HEK293 (cell line): ENCODE measurements at regions not wholly inside any gene's neighbourhood (a gene's known extent, or its start where the extent isn't known, plus 50 kb on each side); places are given as distances from the start of the nearest gene placed in this dataset.
"Not testable (repeated sequence)": the region's sequence is repeated elsewhere in the genome, so short reads cannot be mapped to it uniquely, and the experiment has no call there.

Experiments
- CTCF ChIA-PET: fragments of 350-600 bp; formaldehyde crosslinking; extraction: SDS; loops from one replicate; lab custom pipeline; 2021; ENCODE audit warnings: antibody characterized with exemption; lab: Yijun Ruan, JAX
- POLR2A ChIA-PET: fragments of 300-600 bp; formaldehyde crosslinking; extraction: SDS; loops from one replicate; lab custom pipeline; 2020; ENCODE audit warnings: antibody characterized with exemption, inconsistent platforms; lab: Yijun Ruan, JAX
- H3K27ac ChIP-seq: fragments of 200-500 bp; sonication (Bioruptor generic); 2 replicates; pipeline ENCODE4 v1.5.1; 2014; ENCODE audit warnings: low read depth, low read length, control low read depth, inconsistent platforms; ENCODE audit errors: extremely low read depth
- H3K36me3 ChIP-seq, 2 experiments: fragments of 200-500 bp in 1 of 2; sonication (Bioruptor generic) in 1 of 2; 1 replicate in 1 of 2; 2 replicates in 1 of 2; pipeline ENCODE4 v1.5.1; 2014 to 2017; ENCODE audit warnings: inconsistent platforms in 2 of 2, low read length in 2 of 2; ENCODE audit not compliant: control insufficient read depth in 2 of 2, insufficient read depth in 1 of 2
- H3K4me1 ChIP-seq: fragments of 200-500 bp; sonication (Bioruptor generic); 2 replicates; pipeline ENCODE4 v1.5.1; 2014; ENCODE audit warnings: mild to moderate bottlenecking, low read length, inconsistent platforms; ENCODE audit not compliant: control insufficient read depth, insufficient read depth
- H3K4me3 ChIP-seq: 2 replicates; pipeline ENCODE4 v1.5.1; 2011; ENCODE audit warnings: low read depth, mild to moderate bottlenecking, control low read depth, low read length, moderate library complexity
- H3K9me3 ChIP-seq: fragments of 200-500 bp; sonication (Bioruptor generic); 2 replicates; pipeline ENCODE4 v1.5.1; 2014; ENCODE audit warnings: low read depth, low read length, inconsistent platforms; ENCODE audit not compliant: control insufficient read depth, insufficient read depth
- BCL11B ChIP-seq: fragments of 450-650 bp; formaldehyde crosslinking; IDR thresholded peaks from 2 replicates; pipeline ENCODE4 v1.5.1; 2016; ENCODE audit warnings: low read depth, missing biosample characterization, missing genetic modification characterization
- GLI4 ChIP-seq: fragments of 450-650 bp; formaldehyde crosslinking; IDR thresholded peaks from 2 replicates; pipeline ENCODE4 v1.5.1; 2016; ENCODE audit warnings: missing biosample characterization, missing genetic modification characterization
- OVOL3 ChIP-seq: fragments of 450-650 bp; formaldehyde crosslinking; IDR thresholded peaks from 2 replicates; pipeline ENCODE4 v1.5.1; 2016; ENCODE audit warnings: missing biosample characterization, missing genetic modification characterization
- PATZ1 ChIP-seq: fragments of 450-650 bp; formaldehyde crosslinking; IDR thresholded peaks from 2 replicates; pipeline ENCODE4 v1.5.1; 2016; ENCODE audit warnings: missing biosample characterization, missing genetic modification characterization
- REST ChIP-seq: fragments of 450-650 bp; formaldehyde crosslinking; IDR thresholded peaks from 2 replicates; pipeline ENCODE4 v1.5.1; 2016; ENCODE audit warnings: missing biosample characterization, missing genetic modification characterization
- SCRT2 ChIP-seq: fragments of 450-650 bp; formaldehyde crosslinking; IDR thresholded peaks from 2 replicates; pipeline ENCODE4 v1.5.1; 2016; ENCODE audit warnings: missing biosample characterization, missing genetic modification characterization
- TRIM28 ChIP-seq: IDR thresholded peaks from 2 replicates; pipeline ENCODE4 v1.6.1; 2011; ENCODE audit warnings: low read length, control low read depth, borderline replicate concordance
- ZBTB21 ChIP-seq: fragments of 450-650 bp; formaldehyde crosslinking; IDR thresholded peaks from 2 replicates; pipeline ENCODE4 v1.5.1; 2017; ENCODE audit warnings: missing biosample characterization, missing genetic modification characterization
- ZNF138 ChIP-seq: fragments of 450-650 bp; formaldehyde crosslinking; IDR thresholded peaks from 2 replicates; pipeline ENCODE4 v1.5.1; 2016; ENCODE audit warnings: missing biosample characterization, missing genetic modification characterization, borderline replicate concordance
- ZNF184 ChIP-seq: fragments of 450-650 bp; IDR thresholded peaks from 2 replicates; pipeline ENCODE4 v1.5.1; 2018; ENCODE audit warnings: missing biosample characterization, mild to moderate bottlenecking, missing genetic modification characterization
- ZNF24 ChIP-seq: fragments of 450-650 bp; formaldehyde crosslinking; IDR thresholded peaks from 2 replicates; pipeline ENCODE4 v1.5.1; 2016; ENCODE audit warnings: missing biosample characterization, missing genetic modification characterization
- ZNF266 ChIP-seq: fragments of 450-650 bp; formaldehyde crosslinking; IDR thresholded peaks from 2 replicates; pipeline ENCODE4 v1.5.1; 2016; ENCODE audit warnings: missing biosample characterization, missing genetic modification characterization, low read depth
- ZNF350 ChIP-seq: fragments of 450-650 bp; formaldehyde crosslinking; IDR thresholded peaks from 2 replicates; pipeline ENCODE4 v1.5.0; 2017; ENCODE audit warnings: missing biosample characterization, mild to moderate bottlenecking, missing genetic modification characterization
- ZNF366 ChIP-seq: fragments of 450-650 bp; formaldehyde crosslinking; conservative IDR thresholded peaks from 2 replicates; pipeline ENCODE4 v1.5.1; 2016; ENCODE audit warnings: missing biosample characterization, missing genetic modification characterization
- ZNF48 ChIP-seq: fragments of 450-650 bp; formaldehyde crosslinking; IDR thresholded peaks from 2 replicates; pipeline ENCODE4 v1.5.1; 2016; ENCODE audit warnings: missing biosample characterization, missing genetic modification characterization
- ZNF692 ChIP-seq: fragments of 450-650 bp; formaldehyde crosslinking; IDR thresholded peaks from 2 replicates; pipeline ENCODE4 v1.5.1; 2016; ENCODE audit warnings: missing biosample characterization, missing genetic modification characterization

GRCh38 chr5:99543841-99544240, 615.0 kb upstream of the CHD1 start:
- ChIA-PET CTCF (no interaction called here), POLR2A (no interaction called here)
- H3K4me1 ChIP-seq = no peaks in the 10 kb centered on the region
- no peaks in the 10 kb centered on the region for H3K36me3 ChIP-seq
- H3K9me3 ChIP-seq = no peaks in the 10 kb centered on the region
- TF ChIP-seq ZNF24 (tag by site-specific recombination) (no peak), GLI4 (tag by site-specific recombination) (no peak), ZNF692 (tag by site-specific recombination) (no peak), ZNF366 (tag by site-specific recombination) (no peak), ZBTB21 (tag by site-specific recombination) (no peak), ZNF184 (tag by site-specific recombination) (no peak), ZNF266 (tag by site-specific recombination) (no peak), TRIM28 (no peak), REST (tag by site-specific recombination) (no peak), PATZ1 (no peak), OVOL3 (tag by site-specific recombination) (no peak), ZNF350 (tag by site-specific recombination) (no peak), ZNF48 (tag by site-specific recombination) (no peak), ZNF138 (tag by site-specific recombination) (no peak), BCL11B (tag by site-specific recombination) (no peak)
- H3K27ac ChIP-seq = no peak overlapping the region
- H3K4me3 ChIP-seq = no peak overlapping the region

- H3K4me3 ChIP-seq, CTCF ChIA-PET, H3K9me3 ChIP-seq, H3K4me1 ChIP-seq, H3K27ac ChIP-seq, H3K36me3 ChIP-seq, POLR2A ChIA-PET: not testable (repeated sequence)
Measured at GRCh38 chr5:99534241-99534640, 605.4 kb upstream of the CHD1 start.

- H3K4me3 ChIP-seq, CTCF ChIA-PET, H3K36me3 ChIP-seq: not testable (repeated sequence)
- TF ChIP-seq SCRT2 (tag by site-specific recombination) = 0 out of 2 replicates have a peak, but pooled peaks have one; percentile 16
- TF ChIP-seq, all 188 proteins: peak for 1; not testable (repeated sequence) for 187
- H3K9me3 ChIP-seq, H3K27ac ChIP-seq, H3K4me1 ChIP-seq, POLR2A ChIA-PET: not testable (repeated sequence)
Measured at GRCh38 chr5:99521666-99522065, 592.9 kb upstream of the CHD1 start.

- POLR2A ChIA-PET, H3K36me3 ChIP-seq, H3K4me1 ChIP-seq: not testable (repeated sequence)
Measured at GRCh38 chr5:99515864-99516490, 587.2 kb upstream of the CHD1 start.

DNA sequence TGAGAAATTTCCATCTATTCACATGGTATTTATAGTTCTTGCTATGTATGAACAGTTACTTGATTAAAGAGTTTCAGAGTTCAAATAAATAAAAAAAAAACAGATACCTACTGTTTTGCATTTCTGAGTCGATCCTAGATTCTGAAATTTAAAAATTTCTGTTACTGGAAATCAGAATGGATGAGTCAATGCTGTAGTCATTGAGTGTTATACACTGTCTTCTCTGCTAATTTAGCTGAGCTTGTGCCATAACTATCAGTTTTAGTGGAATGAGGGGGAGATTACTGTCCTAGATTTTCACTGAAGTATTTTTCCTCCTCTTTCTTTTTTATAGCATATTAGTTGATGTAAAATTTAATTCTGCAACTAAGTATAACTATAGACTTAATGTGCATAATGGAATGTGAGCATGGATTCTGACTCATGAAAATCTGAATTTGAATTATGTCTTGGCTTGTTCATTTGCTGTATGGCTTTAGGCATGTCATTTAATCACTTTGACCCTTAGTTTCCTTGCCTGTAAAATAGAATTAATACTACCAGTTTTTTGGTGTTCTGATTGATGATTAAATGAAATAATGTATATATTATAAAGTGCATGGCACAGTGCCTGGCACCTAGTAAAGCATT, 581.5 kb upstream of the CHD1 start:
- H3K9me3 ChIP-seq, POLR2A ChIA-PET, H3K4me1 ChIP-seq, CTCF ChIA-PET, H3K4me3 ChIP-seq, H3K36me3 ChIP-seq, H3K27ac ChIP-seq: not testable (repeated sequence)

More at GRCh38 chr5:99515864-99516490, 587.2 kb upstream of the CHD1 start:
- H3K4me3 ChIP-seq, H3K27ac ChIP-seq, CTCF ChIA-PET, H3K9me3 ChIP-seq: not testable (repeated sequence)
